ENCODE measurements at regions not wholly inside any gene's neighbourhood (a gene's known extent, or its start where the extent isn't known, plus 50 kb on each side); places are given as distances from the start of the nearest gene placed in this dataset.

GRCh38 chr6:94394822-94395221, 975.5 kb upstream of the EPHA7 start:
- H3K4me3 Mint-ChIP-seq = no peak overlapping the region
- no peak for DNase-seq
- H3K27ac Mint-ChIP-seq = no peak overlapping the region
- peaks cover 3% of the 10 kb centered on the region for H3K27me3 Mint-ChIP-seq (ENCODE audit: low read depth, poor library complexity)
- H3K36me3 Mint-ChIP-seq (ENCODE audit: low read depth) = no peaks in the 10 kb centered on the region
- H3K4me1 Mint-ChIP-seq = no peaks in the 10 kb centered on the region
- H3K9me3 Mint-ChIP-seq = no peaks in the 10 kb centered on the region
- no peak for TF ChIP-seq CTCF (IDR thresholded peaks at IDR 0.05)

GRCh38 chr6:94389218-94389617, 969.9 kb upstream of the EPHA7 start:
- no peak for DNase-seq
- Mint-ChIP-seq H3K9me3 (no peaks in the 10 kb centered on the region), H3K27me3 (ENCODE audit: low read depth, poor library complexity) (peaks cover 3% of the 10 kb centered on the region), H3K27ac (no peak overlapping the region), H3K36me3 (ENCODE audit: low read depth) (no peaks in the 10 kb centered on the region), H3K4me3 (no peak overlapping the region), H3K4me1 (no peaks in the 10 kb centered on the region)
- no peak for TF ChIP-seq CTCF (IDR thresholded peaks at IDR 0.05)

GRCh38 chr6:94377835-94378234, 958.5 kb upstream of the EPHA7 start:
- no peaks in the 10 kb centered on the region for H3K27me3 Mint-ChIP-seq (ENCODE audit: low read depth, poor library complexity)
- no peak for TF ChIP-seq CTCF (IDR thresholded peaks at IDR 0.05)
- no peaks in the 10 kb centered on the region for H3K36me3 Mint-ChIP-seq (ENCODE audit: low read depth)
- H3K4me1 Mint-ChIP-seq = peaks cover 13% of the 10 kb centered on the region
- H3K4me3 Mint-ChIP-seq = no peak overlapping the region
- DNase-seq = no peak
- H3K27ac Mint-ChIP-seq = no peak overlapping the region
- no peaks in the 10 kb centered on the region for H3K9me3 Mint-ChIP-seq

GRCh38 chr6:94376876-94377275, 957.5 kb upstream of the EPHA7 start:
- no peak for TF ChIP-seq CTCF (IDR thresholded peaks at IDR 0.05)
- Mint-ChIP-seq H3K36me3 (ENCODE audit: low read depth) (no peaks in the 10 kb centered on the region), H3K27ac (no peak overlapping the region), H3K4me1 (peaks cover 13% of the 10 kb centered on the region), H3K27me3 (ENCODE audit: low read depth, poor library complexity) (no peaks in the 10 kb centered on the region), H3K9me3 (no peaks in the 10 kb centered on the region), H3K4me3 (no peak overlapping the region)
- DNase-seq = no peak

GRCh38 chr6:94372229-94372628, 952.9 kb upstream of the EPHA7 start:
- Mint-ChIP-seq H3K36me3 (ENCODE audit: low read depth) (no peaks in the 10 kb centered on the region), H3K27me3 (ENCODE audit: low read depth, poor library complexity) (no peaks in the 10 kb centered on the region), H3K9me3 (no peaks in the 10 kb centered on the region), H3K4me1 (no peaks in the 10 kb centered on the region), H3K4me3 (no peak overlapping the region), H3K27ac (no peak overlapping the region)
- no peak for TF ChIP-seq CTCF (IDR thresholded peaks at IDR 0.05)
- DNase-seq = no peak

- H3K36me3 Mint-ChIP-seq (ENCODE audit: low read depth) = no peaks in the 10 kb centered on the region
- TF ChIP-seq CTCF (IDR thresholded peaks at IDR 0.05) = no peak
- H3K4me1 Mint-ChIP-seq = no peaks in the 10 kb centered on the region
- H3K27me3 Mint-ChIP-seq (ENCODE audit: low read depth, poor library complexity) = peaks cover 5% of the 10 kb centered on the region
- DNase-seq = no peak
- no peak overlapping the region for H3K4me3 Mint-ChIP-seq
- no peak overlapping the region for H3K27ac Mint-ChIP-seq
- H3K9me3 Mint-ChIP-seq = no peaks in the 10 kb centered on the region
Observed at GRCh38 chr6:94367316-94367715, 948.0 kb upstream of the EPHA7 start.
